Testis (tissue), 2 donors: ENCODE measurements at regions not wholly inside any gene's neighbourhood (a gene's known extent, or its start where the extent isn't known, plus 50 kb on each side); places are given as distances from the start of the nearest gene placed in this dataset.

Experiments
- DNase-seq: peaks from one replicate; pipeline ENCODE4 v3.0.0-alpha.2; 2019
- H3K27ac ChIP-seq, 2 donors: fragments of 200-600 bp; sonication (generic); one replicate each; pipeline ENCODE4 v1.5.1; 2019
- H3K27me3 ChIP-seq: fragments of 200-600 bp; sonication (generic); one replicate; pipeline ENCODE4 v1.5.1; 2019
- H3K36me3 ChIP-seq: fragments of 200-600 bp; sonication (generic); one replicate; pipeline ENCODE4 v1.5.1; 2017; ENCODE audit warnings: low read depth; ENCODE audit errors: missing control alignments
- H3K4me1 ChIP-seq: fragments of 200-600 bp; sonication (generic); one replicate; pipeline ENCODE4 v1.5.1; 2019
- H3K4me3 ChIP-seq, 2 donors: fragments of 200-600 bp; sonication (generic); one replicate each; pipeline ENCODE4 v1.5.1; 2017 to 2019
- H3K9me3 ChIP-seq: fragments of 200-600 bp; sonication (generic); one replicate; pipeline ENCODE4 v1.5.1; 2017
- POLR2A ChIP-seq: fragments of 450-650 bp; IDR thresholded peaks from one replicate; pipeline ENCODE4 v1.6.1; 2017; ENCODE audit warnings: antibody characterized with exemption, mild to moderate bottlenecking, moderate library complexity
- WGBS, 2 donors: methylation state at CpG; one replicate each; pipeline ENCODE4 v1.1.5; 2018; 5-methylcytosine and 5-hydroxymethylcytosine counted together
- intact Hi-C: fragments of 100-400 bp; cut with DNase I; formaldehyde crosslinking; loops from one replicate; pipeline ENCODE4 v1.15.1; 2023; ENCODE audit warnings: low total_unique reads
- TF ChIP-seq, protein P1 (sequence below), 3 experiments: fragments of 450-650 bp in 2 of 3; fragments of 200-600 bp in 1 of 3; sonication (generic) in 1 of 3; IDR thresholded peaks; one replicate each; pipeline ENCODE4 v1.5.1; 2016 to 2019; ENCODE audit warnings: antibody characterized with exemption in 3 of 3, mild to moderate bottlenecking in 2 of 3, moderate library complexity in 1 of 3

DNA sequence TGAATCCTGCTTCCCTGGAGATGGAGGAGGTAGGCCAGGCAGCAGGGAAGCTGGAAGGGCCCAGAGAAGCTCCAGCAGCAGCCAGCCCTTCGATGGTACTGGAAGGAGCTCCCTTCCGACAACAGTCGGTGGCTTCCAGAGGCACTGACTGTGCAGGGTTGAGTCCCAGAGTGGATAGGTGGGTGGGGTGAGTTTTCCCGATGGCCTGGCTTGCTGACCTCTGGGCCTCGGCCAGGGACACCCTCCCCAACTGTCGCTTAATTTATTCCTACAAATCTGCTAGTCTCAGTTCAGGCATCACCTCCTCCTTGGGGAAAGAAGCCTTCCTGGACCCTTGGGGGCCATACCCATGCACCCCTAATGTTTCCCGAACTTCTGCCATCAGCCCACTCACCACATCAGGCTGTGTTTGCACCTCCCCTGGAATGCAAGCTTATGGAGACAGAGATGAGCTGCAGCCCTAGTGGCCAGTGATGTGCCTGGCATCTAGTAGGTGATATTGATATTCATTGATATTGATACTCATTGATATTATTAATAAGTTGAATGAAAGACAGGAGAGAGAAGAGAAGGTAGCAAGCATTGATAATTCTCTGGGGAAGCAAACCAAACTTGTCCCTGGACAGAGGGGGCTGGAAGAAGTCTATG is 104.6 kb upstream of the BOD1 start:
- H3K4me1 ChIP-seq = no peaks in the 10 kb centered on the region
- 71 to 76% methylated on average over 5 to 7 of the region's 7 CpGs for WGBS, 2 donors
- intact Hi-C loops = no loop called here

DNA sequence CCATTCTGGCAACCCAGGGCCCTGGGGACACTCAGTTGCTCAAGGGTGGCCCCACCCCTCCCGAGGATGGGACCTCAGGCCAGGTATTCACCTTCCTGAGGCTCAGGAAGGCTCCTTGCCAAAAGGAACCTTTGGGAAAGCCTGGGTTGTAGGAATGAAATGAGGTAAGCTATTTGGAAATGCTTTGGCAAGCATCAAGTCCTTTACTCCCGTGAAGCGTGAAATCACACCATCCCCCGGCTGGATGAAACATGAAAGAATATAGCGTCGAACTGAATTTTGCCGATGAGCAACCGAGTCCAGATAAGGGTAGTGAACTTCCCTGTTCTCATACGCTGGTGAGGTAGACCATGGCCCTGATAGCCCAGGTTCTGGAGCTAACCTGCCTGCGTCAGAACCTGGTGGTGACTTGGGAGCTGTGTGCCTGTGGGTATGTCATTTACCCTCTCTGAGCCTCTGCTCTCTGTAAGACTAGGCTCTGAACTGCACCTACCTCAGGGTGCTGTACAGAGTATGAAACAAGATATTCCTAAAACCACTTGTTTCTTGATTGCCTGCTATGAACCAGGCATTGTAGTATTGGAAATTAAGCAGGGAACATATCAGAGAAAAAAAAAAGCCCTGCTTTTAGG is 105.3 kb upstream of the BOD1 start:
- H3K4me1 ChIP-seq = no peaks in the 10 kb centered on the region
- no peak overlapping the region for H3K27ac ChIP-seq
- H3K27me3 ChIP-seq = no peaks in the 10 kb centered on the region
- TF ChIP-seq POLR2A = no peak
- TF ChIP-seq, protein P1, sequence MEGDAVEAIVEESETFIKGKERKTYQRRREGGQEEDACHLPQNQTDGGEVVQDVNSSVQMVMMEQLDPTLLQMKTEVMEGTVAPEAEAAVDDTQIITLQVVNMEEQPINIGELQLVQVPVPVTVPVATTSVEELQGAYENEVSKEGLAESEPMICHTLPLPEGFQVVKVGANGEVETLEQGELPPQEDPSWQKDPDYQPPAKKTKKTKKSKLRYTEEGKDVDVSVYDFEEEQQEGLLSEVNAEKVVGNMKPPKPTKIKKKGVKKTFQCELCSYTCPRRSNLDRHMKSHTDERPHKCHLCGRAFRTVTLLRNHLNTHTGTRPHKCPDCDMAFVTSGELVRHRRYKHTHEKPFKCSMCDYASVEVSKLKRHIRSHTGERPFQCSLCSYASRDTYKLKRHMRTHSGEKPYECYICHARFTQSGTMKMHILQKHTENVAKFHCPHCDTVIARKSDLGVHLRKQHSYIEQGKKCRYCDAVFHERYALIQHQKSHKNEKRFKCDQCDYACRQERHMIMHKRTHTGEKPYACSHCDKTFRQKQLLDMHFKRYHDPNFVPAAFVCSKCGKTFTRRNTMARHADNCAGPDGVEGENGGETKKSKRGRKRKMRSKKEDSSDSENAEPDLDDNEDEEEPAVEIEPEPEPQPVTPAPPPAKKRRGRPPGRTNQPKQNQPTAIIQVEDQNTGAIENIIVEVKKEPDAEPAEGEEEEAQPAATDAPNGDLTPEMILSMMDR (IDR thresholded peaks at IDR 0.05) = no peak
- WGBS, 2 donors = 95% methylated on average over 10 of the region's 10 CpGs
- intact Hi-C loops = no loop called here
- H3K4me3 ChIP-seq = no peak overlapping the region
- no peaks in the 10 kb centered on the region for H3K9me3 ChIP-seq
- H3K36me3 ChIP-seq = no peaks in the 10 kb centered on the region
- DNase-seq = no peak

More for the DNA sequence above, 104.6 kb upstream of the BOD1 start:
- Histone ChIP-seq H3K4me3 (no peak overlapping the region), H3K36me3 (no peaks in the 10 kb centered on the region), H3K27me3 (no peaks in the 10 kb centered on the region), H3K9me3 (no peaks in the 10 kb centered on the region), H3K27ac (no peak overlapping the region)
- DNase-seq = no peak
- TF ChIP-seq, protein P1 (IDR thresholded peaks at IDR 0.05) = no peak
- TF ChIP-seq POLR2A = no peak

DNA sequence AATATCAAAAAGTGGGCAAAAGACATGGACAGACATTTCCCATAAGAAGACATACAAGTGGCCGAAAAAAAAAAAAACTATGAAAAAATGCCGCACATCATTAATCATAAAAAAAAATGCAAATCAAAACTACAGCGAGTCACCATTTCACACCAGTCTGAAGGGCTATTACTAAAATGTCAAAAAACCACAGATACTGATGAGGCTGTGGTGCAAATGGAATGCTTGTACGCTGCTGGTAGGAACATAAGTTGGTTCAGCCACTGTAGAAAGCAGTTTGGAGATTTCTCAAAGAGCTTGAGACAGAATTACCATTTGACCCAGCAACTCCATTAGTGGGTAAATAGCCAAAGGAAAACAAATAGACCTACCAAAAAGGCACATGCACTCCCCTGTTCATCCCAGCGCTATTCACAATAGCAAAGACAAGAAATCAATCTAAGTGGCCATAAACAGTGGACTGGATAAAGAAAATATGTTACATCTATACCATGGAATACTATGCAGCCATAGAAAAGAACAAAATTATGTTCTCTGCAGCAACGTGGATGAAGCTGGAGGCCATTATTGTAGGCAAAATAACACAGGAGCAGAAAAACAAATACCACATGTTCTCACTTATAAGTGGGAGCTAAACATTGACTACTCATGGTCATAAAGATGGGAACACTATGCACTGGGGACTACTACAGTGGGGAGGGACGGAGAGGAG is 110.6 kb upstream of the BOD1 start:
- DNase-seq = no peak
- Histone ChIP-seq H3K4me3 (no peak overlapping the region), H3K4me1 (no peaks in the 10 kb centered on the region), H3K36me3 (no peaks in the 10 kb centered on the region), H3K27ac (no peak overlapping the region), H3K9me3 (no peaks in the 10 kb centered on the region), H3K27me3 (no peaks in the 10 kb centered on the region)
- TF ChIP-seq POLR2A = no peak
- TF ChIP-seq, protein P1 (IDR thresholded peaks at IDR 0.05) = no peak
- 82 to 83% methylated on average over 7 of the region's 7 CpGs for WGBS, 2 donors
- intact Hi-C loops = no loop called here

DNA sequence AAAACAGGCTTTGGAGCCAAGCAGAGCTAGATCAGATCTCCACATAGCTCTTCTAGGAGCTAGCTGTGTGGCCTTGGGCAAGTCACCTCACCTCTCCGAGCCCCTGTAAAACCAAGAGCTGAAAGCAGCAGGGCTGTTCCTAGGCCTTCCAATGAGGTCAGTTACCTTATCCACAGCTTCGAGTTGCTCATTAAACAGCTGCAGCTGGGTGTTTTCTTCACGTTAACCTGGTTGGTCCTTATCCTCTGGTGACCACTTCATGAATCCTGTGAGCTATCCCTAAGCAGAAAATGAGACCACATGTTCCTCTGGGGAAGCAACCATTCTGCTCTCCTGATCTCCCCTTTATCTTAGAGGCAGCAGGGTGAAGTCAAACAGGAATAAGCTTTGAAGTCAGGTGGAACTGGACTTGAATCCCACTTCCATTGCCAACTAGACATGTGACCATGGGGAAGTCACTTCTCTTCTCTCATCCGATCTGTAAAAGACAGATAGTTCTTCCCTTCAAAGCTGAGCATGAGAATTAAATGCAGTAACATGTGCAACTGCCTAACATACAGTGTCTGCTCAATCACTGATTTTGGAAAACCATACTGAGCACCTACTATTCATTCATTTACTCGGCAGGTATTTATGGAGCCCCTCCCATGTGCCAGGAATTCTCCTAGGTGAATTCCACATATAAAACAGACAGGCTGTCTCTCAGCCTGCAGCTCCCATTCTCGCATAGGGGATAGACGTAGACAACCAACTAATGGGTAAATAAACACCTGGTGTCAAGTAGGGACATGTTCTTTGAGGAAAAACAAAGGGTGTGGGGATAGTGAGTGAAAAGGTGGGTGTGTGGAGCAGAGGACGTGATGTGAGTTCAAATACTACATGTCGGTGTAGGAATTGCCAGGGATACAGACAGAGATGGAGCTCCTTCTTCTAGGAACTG is 111.7 kb upstream of the BOD1 start:
- no peaks in the 10 kb centered on the region for H3K27me3 ChIP-seq
- no peak overlapping the region for H3K27ac ChIP-seq
- no peaks in the 10 kb centered on the region for H3K36me3 ChIP-seq
- no peaks in the 10 kb centered on the region for H3K4me1 ChIP-seq
- intact Hi-C loops = no loop called here
- WGBS, 2 donors = 70 to 82% methylated on average over 9 of the region's 9 CpGs
- no peaks in the 10 kb centered on the region for H3K9me3 ChIP-seq
- TF ChIP-seq POLR2A = no peak
- TF ChIP-seq, protein P1 (IDR thresholded peaks at IDR 0.05) = no peak
- H3K4me3 ChIP-seq = no peak overlapping the region
- no peak for DNase-seq
